IMR-90 (cell line): ENCODE measurements at regions not wholly inside any gene's neighbourhood (a gene's known extent, or its start where the extent isn't known, plus 50 kb on each side); places are given as distances from the start of the nearest gene placed in this dataset.

Source experiments
- ATAC-seq: fragments of 200-7000 bp; cut with Tn5 transposase; 2 replicates; pipeline ENCODE4 v1.9.1; 2020; ENCODE audit warnings: low read depth, mild to moderate bottlenecking, moderate library complexity
- BruUV-seq: library from RNA; stranded (reverse); fragments of 400-500 nt; replicated peaks from 2 replicates; lab custom pipeline; 2021; lab: Mats Ljungman, UMichigan
- CTCF ChIA-PET: fragments of 300-600 bp; formaldehyde crosslinking; extraction: SDS; loops from one replicate; lab custom pipeline; 2021; ENCODE audit warnings: antibody characterized with exemption; lab: Yijun Ruan, JAX
- POLR2A ChIA-PET: fragments of 300-600 bp; sonication (Branson Sonifier 250); formaldehyde crosslinking; loops from one replicate; lab custom pipeline; 2022; ENCODE audit warnings: antibody characterized with exemption; ENCODE audit not compliant: unreplicated experiment; lab: Charles Lee
- DNase-seq: peaks from one replicate; pipeline ENCODE4 v3.0.0; 2013
- H2AFZ ChIP-seq: replicated peaks from 2 replicates; pipeline ENCODE3; 2013; ENCODE audit warnings: low read length, mild to moderate bottlenecking; ENCODE audit not compliant: poor library complexity
- H2AK5ac ChIP-seq: 2 replicates; pipeline ENCODE4 v1.6.1; 2013; ENCODE audit warnings: low read depth, low read length, inconsistent platforms
- H2AK9ac ChIP-seq: replicated peaks from 2 replicates; pipeline ENCODE3; 2013; ENCODE audit warnings: mild to moderate bottlenecking, low read depth, low read length, moderate library complexity; ENCODE audit not compliant: poor library complexity
- H2BK120ac ChIP-seq: 2 replicates; pipeline ENCODE4 v1.6.1; 2013; ENCODE audit warnings: low read depth, low read length, inconsistent platforms
- H2BK15ac ChIP-seq: 3 replicates; pipeline ENCODE4 v1.6.1; 2013; ENCODE audit warnings: low read depth, low read length, inconsistent platforms
- H2BK20ac ChIP-seq: 2 replicates; pipeline ENCODE4 v1.6.1; 2013; ENCODE audit warnings: low read depth, mild to moderate bottlenecking, inconsistent platforms, low read length, moderate library complexity
- H2BK5ac ChIP-seq: 2 replicates; pipeline ENCODE4 v1.6.1; 2013; ENCODE audit warnings: mild to moderate bottlenecking, low read depth, low read length, inconsistent platforms; ENCODE audit not compliant: poor library complexity, severe bottlenecking
- H3K14ac ChIP-seq: replicated peaks from 2 replicates; pipeline ENCODE4 v1.6.1; 2013; ENCODE audit warnings: low read depth, low read length, inconsistent platforms
- H3K18ac ChIP-seq: 2 replicates; pipeline ENCODE4 v1.6.1; 2013; ENCODE audit warnings: low read depth, low read length, control low read depth
- H3K23ac ChIP-seq: 2 replicates; pipeline ENCODE4 v1.6.1; 2013; ENCODE audit warnings: low read depth, low read length, inconsistent platforms
- H3K27ac ChIP-seq: 2 replicates; pipeline ENCODE4 v1.5.1; 2013; ENCODE audit warnings: mild to moderate bottlenecking, control low read depth, low read length; ENCODE audit not compliant: insufficient read depth
- H3K27me3 ChIP-seq: 2 replicates; pipeline ENCODE4 v1.6.1; 2013; ENCODE audit warnings: low read length; ENCODE audit not compliant: control insufficient read depth, insufficient read depth
- H3K36me3 ChIP-seq: 2 replicates; pipeline ENCODE4 v1.6.1; 2013; ENCODE audit warnings: low read length, mixed read lengths; ENCODE audit not compliant: control insufficient read depth, insufficient read depth
- H3K4ac ChIP-seq: 2 replicates; pipeline ENCODE4 v1.6.1; 2013; ENCODE audit warnings: low read depth, low read length, inconsistent platforms
- H3K4me1 ChIP-seq: 2 replicates; pipeline ENCODE4 v1.6.1; 2013; ENCODE audit warnings: low read length, mixed read lengths; ENCODE audit not compliant: control insufficient read depth, insufficient read depth
- H3K4me2 ChIP-seq: 2 replicates; pipeline ENCODE4 v1.6.1; 2013; ENCODE audit warnings: low read depth, mild to moderate bottlenecking, control low read depth, low read length, moderate library complexity
- H3K4me3 ChIP-seq: 2 replicates; pipeline ENCODE4 v1.5.1; 2013; ENCODE audit warnings: low read depth, mild to moderate bottlenecking, control low read depth, low read length, moderate library complexity; ENCODE audit not compliant: insufficient read depth
- H3K56ac ChIP-seq: 2 replicates; pipeline ENCODE4 v1.6.1; 2013; ENCODE audit warnings: low read length, inconsistent platforms; ENCODE audit not compliant: insufficient read depth; ENCODE audit errors: extremely low read depth
- H3K79me1 ChIP-seq, 2 experiments: 2 replicates each; pipeline ENCODE4 v1.6.1; 2013; ENCODE audit warnings: low read length in 2 of 2, inconsistent platforms in 1 of 2, low read depth in 1 of 2
- H3K9ac ChIP-seq: 2 replicates; pipeline ENCODE4 v1.6.1; 2013; ENCODE audit warnings: low read depth, low read length, control low read depth
- H3K9me1 ChIP-seq: 2 replicates; pipeline ENCODE4 v1.6.1; 2013; ENCODE audit warnings: low read length, inconsistent platforms; ENCODE audit not compliant: insufficient read depth
- H3K9me3 ChIP-seq: 2 replicates; pipeline ENCODE4 v1.6.1; 2013; ENCODE audit warnings: low read length; ENCODE audit not compliant: control insufficient read depth, insufficient read depth
- H4K20me1 ChIP-seq: 2 replicates; pipeline ENCODE4 v1.6.1; 2013; ENCODE audit warnings: low read length, inconsistent platforms; ENCODE audit not compliant: insufficient read depth
- H4K5ac ChIP-seq: 2 replicates; pipeline ENCODE4 v1.6.1; 2013; ENCODE audit warnings: mild to moderate bottlenecking, low read depth, low read length, control low read depth
- H4K8ac ChIP-seq, 2 experiments: 2 replicates each; pipeline ENCODE4 v1.6.1; 2013; ENCODE audit warnings: low read depth in 2 of 2, low read length in 2 of 2, control low read depth in 1 of 2, inconsistent platforms in 1 of 2
- H4K91ac ChIP-seq: 2 replicates; pipeline ENCODE4 v1.6.1; 2013; ENCODE audit warnings: low read depth, low read length, inconsistent platforms; ENCODE audit not compliant: insufficient read depth
- BHLHE40 ChIP-seq: fragments of 150-350 bp; IDR thresholded peaks from 2 replicates; pipeline ENCODE4 v1.6.1; 2016; ENCODE audit warnings: mild to moderate bottlenecking, low read depth, low read length
- CHD1 ChIP-seq: IDR thresholded peaks from 2 replicates; pipeline ENCODE4 v1.6.1; 2012; ENCODE audit warnings: low read depth, low read length, improper control_type of control experiment
- MAZ ChIP-seq: IDR thresholded peaks from 2 replicates; pipeline ENCODE4 v1.6.1; 2012; ENCODE audit warnings: low read depth, mild to moderate bottlenecking, low read length, improper control_type of control experiment, moderate library complexity, borderline replicate concordance
- MXI1 ChIP-seq: IDR thresholded peaks from 2 replicates; pipeline ENCODE4 v1.6.1; 2012; ENCODE audit warnings: low read depth, mild to moderate bottlenecking, low read length, moderate library complexity, borderline replicate concordance
- POLR2A ChIP-seq: IDR thresholded peaks from 2 replicates; pipeline ENCODE4 v1.6.1; 2012; ENCODE audit warnings: mild to moderate bottlenecking, low read depth, low read length
- RFX5 ChIP-seq: IDR thresholded peaks from 2 replicates; pipeline ENCODE4 v1.8.0; 2012; ENCODE audit warnings: low read depth, mild to moderate bottlenecking, low read length, moderate library complexity
- WGBS, 2 experiments: methylation state at CpG; one replicate each; pipeline versions ENCODE4 v1.1.5 to v1.1.7; 2013; ENCODE audit warnings: missing lambda C conversion rate in 2 of 2; ENCODE audit not compliant: insufficient read length in 1 of 2; ENCODE audit errors: extremely low coverage in 2 of 2; 5-methylcytosine and 5-hydroxymethylcytosine counted together
- dilution Hi-C: fragments of 300-500 bp; cut with HindIII; formaldehyde crosslinking; loops from one replicate; pipeline ENCODE4 v1.14.3; 2018; ENCODE audit warnings: low sequenced_read_pairs; ENCODE audit not compliant: unreplicated experiment
- in situ Hi-C: fragments of 300-500 bp; cut with MboI; formaldehyde crosslinking; loops from 3 replicates; pipeline ENCODE4 v1.14.3; 2019; ENCODE audit warnings: low sequenced_read_pairs, inconsistent platforms, mixed read lengths
- intact Hi-C: fragments of 100-400 bp; cut with micrococcal nuclease; formaldehyde crosslinking; loops from 2 replicates; pipeline ENCODE4 v1.10.0; 2022
- TF ChIP-seq, protein P1 (sequence below): fragments of 150-350 bp; IDR thresholded peaks from 2 replicates; pipeline ENCODE4 v1.6.1; 2016; ENCODE audit warnings: low read depth, mild to moderate bottlenecking, low read length, moderate library complexity, borderline replicate concordance

DNA sequence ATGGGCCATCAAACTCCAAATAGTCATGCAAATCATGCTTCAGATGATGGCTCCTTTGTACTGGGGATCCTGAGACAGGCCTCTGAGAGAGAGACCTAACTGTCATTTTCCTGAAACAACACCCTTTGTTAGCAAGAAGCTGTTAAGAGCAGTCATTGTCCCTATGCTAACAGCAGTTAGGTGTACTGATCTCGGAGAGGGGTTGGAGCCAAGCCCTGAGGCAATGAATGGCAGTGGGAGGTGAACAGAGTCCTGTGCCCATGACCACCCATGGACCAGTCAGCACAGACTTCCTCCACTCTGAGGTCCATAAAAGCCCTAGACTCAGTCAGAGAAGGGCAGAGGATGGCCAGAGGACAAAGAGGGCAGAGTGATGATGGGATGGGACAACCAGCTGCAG, 747.6 kb upstream of the LRFN5 start:
- Histone ChIP-seq H3K23ac (no peak overlapping the region), H2BK20ac (no peak overlapping the region), H2AFZ (no peak overlapping the region), H2BK5ac (no peak overlapping the region), H2AK5ac (no peak overlapping the region), H2BK120ac (no peak overlapping the region), H3K27ac (no peak overlapping the region), H4K20me1 (no peaks in the 10 kb centered on the region), H2AK9ac (no peak overlapping the region), H4K91ac (no peak overlapping the region), H3K4me3 (no peak overlapping the region), H2BK15ac (no peak overlapping the region), H3K9me1 (no peaks in the 10 kb centered on the region), H3K18ac (no peak overlapping the region), H3K4me1 (no peaks in the 10 kb centered on the region), H3K4ac (no peak overlapping the region), H3K14ac (no peak overlapping the region), H3K79me1 (no peaks in the 10 kb centered on the region), H4K8ac (no peak overlapping the region), H3K56ac (no peak overlapping the region), H3K27me3 (no peaks in the 10 kb centered on the region), H3K9ac (no peak overlapping the region), H3K9me3 (peaks cover 14% of the 10 kb centered on the region), H4K5ac (no peak overlapping the region), H3K4me2 (no peak overlapping the region), H3K36me3 (no peaks in the 10 kb centered on the region)
- BruUV-seq: no TSS peak
- no peak for ATAC-seq
- no CpG with 5 or more reads among the region's 1 CpG for WGBS, 2 experiments
- intact Hi-C loops: no loop called here
- in situ Hi-C loops: no loop called here
- dilution Hi-C loops: no loop called here
- CTCF ChIA-PET: interaction anchor here (0.6 kb wide), 1 partner anchor 266 kb away, joined by 3 read pairs; no protein-coding TSS in a partner anchor
- DNase-seq: no peak
- TF ChIP-seq, protein P1, sequence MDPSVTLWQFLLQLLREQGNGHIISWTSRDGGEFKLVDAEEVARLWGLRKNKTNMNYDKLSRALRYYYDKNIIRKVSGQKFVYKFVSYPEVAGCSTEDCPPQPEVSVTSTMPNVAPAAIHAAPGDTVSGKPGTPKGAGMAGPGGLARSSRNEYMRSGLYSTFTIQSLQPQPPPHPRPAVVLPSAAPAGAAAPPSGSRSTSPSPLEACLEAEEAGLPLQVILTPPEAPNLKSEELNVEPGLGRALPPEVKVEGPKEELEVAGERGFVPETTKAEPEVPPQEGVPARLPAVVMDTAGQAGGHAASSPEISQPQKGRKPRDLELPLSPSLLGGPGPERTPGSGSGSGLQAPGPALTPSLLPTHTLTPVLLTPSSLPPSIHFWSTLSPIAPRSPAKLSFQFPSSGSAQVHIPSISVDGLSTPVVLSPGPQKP: no peak
- TF ChIP-seq MXI1 (no peak), MAZ (no peak), POLR2A (no peak), CHD1 (no peak), BHLHE40 (no peak), RFX5 (no peak)
- POLR2A ChIA-PET: no interaction called here
